HG03565 (cell line): ENCODE measurements at regions not wholly inside any gene's neighbourhood (a gene's known extent, or its start where the extent isn't known, plus 50 kb on each side); places are given as distances from the start of the nearest gene placed in this dataset.
"Not testable (repeated sequence)": the region's sequence is repeated elsewhere in the genome, so short reads cannot be mapped to it uniquely, and the experiment has no call there.

Source experiments
- ATAC-seq: cut with Tn5 transposase; IDR thresholded peaks from one replicate; pipeline ENCODE4 v1.9.1; 2021; ENCODE audit warnings: mild to moderate bottlenecking, moderate library complexity; ENCODE audit not compliant: unreplicated experiment

DNA sequence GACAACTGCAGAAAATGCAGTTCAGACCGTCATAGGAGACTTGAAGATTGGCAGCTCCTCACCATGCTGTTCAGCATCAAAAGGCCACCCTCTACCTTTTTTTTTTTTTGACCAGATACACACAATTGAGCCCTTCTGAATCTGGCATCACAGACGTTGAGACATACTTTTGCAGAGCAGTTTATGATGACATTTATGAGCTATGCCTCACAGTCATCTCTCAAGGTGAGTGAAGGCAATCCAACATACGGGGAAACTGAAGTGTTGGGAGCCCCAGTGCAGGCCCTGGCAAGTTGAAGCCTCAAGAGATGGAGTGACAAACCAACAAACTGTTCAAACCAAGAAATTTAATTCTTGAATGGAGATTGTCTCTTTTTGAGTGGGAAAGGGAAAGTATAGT is 83.6 kb upstream of the DLX6 start:
- no peak for ATAC-seq

DNA sequence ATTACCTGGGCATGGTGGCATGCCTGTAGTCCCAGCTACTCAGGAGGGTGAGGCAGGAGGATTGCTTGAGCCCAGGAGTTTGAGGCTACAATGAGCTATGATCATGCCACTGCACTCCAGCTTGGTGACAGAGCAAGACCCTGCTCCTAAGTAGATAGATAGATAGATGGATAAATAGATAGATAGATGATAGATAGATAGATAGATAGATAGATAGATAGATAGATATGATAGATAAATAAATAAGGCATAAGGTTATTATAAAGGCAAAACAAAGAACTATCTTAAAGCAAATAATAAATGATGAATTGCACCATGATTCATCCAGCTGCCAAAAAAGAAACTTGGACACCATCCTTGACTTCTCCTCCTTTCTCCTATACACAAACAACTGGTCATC is 82.0 kb upstream of the DLX6 start:
- not testable (repeated sequence) for ATAC-seq

DNA sequence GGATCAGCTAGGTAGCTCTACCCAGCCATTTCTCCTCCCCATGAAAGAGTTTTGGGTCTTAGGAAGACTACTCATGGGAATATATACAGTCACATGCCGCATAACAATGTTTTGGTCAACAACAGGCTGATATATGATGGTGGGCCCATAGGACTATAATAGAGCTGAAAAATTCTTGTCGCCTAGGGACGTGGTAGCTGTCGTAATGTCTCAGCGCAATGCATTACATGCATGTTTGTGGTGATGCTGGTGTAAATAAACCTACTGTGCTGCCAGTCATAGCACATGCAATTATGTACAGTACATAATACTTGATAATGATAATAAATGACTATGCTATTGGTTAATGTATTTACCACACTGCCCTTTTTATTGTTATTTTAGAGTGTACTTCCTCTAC is 78.2 kb upstream of the DLX6 start:
- no peak for ATAC-seq

DNA sequence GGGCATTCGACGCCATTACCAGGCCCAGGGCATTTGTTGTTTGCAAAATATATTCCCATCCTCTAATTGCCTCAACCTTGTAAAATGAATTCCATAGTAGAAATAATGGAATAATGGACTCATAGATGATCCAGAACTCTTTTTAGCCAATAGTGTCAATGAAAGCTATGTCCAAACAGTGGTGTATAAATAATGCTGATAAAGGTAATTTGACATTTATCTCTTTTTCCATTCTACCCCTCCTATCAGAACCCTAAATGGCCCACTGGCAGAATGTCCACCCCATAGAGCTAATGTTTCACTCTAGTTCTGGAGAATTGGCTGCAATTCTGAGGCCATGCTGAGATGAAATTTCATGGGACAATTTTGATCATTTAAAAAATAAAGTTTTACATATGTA is 76.4 kb upstream of the DLX6 start:
- ATAC-seq: no peak

DNA sequence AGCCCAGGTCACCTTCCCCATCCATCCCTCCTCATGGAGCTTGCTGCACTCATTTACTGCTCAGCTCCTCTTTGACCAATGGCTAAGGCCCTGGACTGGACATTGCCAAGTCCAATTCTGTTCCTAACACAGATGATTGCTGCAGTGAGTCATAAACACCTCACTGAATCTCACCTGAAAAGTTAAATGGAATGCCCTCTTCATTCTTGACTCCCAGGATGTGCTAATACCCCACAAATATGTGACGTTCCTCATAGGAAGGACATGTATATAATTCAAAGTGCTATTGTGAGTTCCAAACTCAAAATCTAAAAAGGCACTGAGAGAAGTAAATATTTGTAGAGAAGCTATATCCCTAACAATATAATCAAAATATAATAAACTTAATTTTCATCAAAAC is 73.5 kb upstream of the DLX6 start:
- ATAC-seq: no peak

DNA sequence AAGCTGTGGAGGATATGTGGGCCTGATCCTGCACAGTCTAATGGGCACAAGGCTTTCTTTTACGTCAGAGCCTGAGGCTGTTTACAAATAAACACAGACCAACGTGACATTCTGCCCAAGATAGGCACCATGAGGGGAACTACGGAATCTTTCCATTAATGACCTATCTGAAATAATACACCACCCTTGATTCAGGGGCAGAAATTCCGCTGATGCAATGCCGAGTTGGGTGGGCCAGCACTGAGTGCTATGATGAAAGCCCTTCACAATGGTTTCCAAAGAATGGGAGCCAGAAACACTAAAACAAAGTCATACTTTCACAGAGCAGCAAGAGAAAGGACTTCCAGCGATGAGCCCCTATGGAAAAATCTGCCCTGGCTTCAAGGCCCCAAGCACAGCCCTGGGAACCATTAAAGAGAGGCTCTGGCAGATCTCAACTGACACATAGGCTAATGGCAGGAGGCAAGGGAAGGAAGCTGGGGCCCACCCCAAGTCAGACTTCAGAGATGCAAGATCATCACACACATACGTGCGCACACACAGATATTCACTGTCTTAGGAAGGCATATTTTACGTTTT is 72.2 kb upstream of the DLX6 start:
- ATAC-seq: no peak

DNA sequence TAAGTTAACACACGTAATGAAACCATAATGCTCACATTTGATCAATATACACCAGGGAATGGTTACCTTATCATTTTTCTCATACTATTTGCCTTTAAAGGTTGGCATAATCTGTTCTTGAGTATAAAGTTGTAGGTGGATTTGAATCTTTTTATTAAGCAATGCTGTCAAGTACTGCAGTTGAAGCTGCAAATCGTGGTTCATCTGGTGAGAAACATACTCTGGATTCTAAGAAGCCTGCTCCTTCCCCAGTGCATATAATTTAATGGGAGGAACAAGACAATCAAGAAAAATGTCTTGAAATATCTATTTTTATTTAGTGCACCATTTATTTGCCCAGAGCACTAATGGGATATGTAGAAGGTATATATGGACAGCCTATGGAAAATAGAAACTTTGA is 68.7 kb upstream of the DLX6 start:
- ATAC-seq: no peak

DNA sequence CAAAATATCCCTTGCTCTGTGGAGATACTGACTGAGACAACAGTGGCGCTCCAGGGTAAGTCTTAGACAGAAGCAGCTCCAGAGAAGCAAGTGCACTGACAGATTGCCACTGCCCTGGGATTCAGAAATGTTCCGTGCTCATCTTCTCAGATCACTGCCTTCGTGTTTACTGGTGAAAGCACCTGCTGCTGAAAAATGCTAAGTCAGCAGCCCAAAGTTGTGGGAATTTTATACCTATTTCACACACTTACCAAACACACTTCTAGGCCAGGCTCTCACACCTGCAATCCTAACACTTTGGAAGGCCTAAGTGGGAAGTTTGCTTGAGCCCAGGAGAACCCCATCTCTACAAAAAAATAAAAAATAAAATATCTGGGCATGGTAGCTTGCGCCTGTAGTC is 63.2 kb upstream of the DLX6 start:
- no peak for ATAC-seq

DNA sequence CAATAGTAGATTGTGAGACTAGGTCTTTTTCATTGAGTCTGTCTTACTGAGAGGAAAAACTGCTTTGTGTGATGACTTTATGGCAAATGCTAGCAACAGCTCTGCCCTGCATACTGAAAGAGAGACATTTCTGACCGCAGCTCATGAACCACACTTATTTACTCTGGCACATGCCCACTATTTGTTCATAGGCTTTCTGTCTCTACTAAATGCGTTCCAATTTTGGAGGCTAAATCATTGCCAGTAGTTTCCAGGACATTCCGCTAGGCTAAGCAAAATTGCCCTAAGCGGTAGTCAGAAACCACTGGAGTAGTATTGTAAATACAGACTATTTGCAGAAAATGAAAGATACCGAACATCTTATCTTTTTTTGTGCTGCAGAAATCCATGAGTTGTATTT is 55.6 kb upstream of the DLX6 start:
- no peak for ATAC-seq

DNA sequence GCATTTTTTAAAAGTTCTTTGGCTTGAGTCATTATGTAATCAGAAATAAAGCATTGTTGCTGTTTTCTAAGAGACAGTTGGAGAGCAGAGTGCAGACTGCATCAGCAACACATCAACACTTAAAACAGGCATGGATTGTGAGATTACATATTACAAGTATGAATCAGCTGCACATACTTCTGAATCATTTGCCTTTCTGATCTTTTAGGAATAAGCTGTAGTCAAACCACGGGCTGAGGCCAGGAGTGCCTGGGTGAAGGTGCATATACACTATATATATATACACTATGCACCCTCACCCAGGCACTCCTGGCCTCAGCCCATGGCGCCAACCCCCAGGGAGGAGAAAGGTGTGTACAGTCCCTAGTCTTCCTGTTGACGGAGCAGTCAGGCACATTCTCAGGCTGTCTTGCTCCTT is 52.4 kb upstream of the DLX6 start:
- no peak for ATAC-seq

DNA sequence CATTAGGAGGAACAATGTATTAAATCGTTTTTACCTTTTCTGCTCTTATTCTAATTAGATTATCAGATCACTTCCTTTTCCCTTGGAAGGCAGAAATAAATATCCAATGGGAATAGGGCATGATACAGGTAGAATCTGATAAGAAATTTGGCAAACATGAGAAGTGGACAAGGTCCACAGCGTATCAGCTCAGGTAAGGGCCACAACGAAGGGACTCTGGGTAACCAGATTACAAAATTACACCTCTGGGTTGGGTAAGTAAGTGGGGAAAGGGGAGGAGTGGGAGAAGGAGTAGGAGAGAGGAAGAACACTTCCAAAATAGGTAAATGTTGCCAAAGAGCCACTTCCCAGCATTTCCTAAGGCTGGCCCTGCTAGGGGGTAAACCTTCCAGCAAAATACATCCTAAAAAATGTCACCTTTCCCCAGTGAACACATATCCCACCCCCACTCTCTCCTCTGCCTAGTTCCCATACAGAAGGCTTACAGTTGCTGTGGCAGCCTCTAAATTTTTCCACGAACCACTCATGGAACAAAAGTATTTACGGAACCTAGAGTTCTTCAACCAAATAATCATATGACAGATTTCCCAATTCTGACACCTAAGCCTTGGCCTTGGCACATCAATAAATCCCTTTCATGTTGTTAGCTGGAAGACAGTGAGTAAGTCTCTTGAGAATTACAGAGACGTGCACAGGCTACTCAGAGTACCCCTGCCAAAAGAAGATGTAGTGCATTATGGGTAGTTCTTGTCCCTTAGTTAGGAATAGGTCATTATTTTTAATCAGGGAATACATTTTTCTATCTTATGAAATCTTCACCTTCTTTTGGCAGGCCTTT is 51.5 kb upstream of the DLX6 start:
- ATAC-seq: no peak
